ENCODE measurements at regions not wholly inside any gene's neighbourhood (a gene's known extent, or its start where the extent isn't known, plus 50 kb on each side); places are given as distances from the start of the nearest gene placed in this dataset.

- no peaks in the 10 kb centered on the region for H3K9me3 Mint-ChIP-seq (ENCODE audit: unreplicated experiment)
- peaks cover 23% of the 10 kb centered on the region for H3K4me1 Mint-ChIP-seq (ENCODE audit: unreplicated experiment)
- no peak for DNase-seq (ENCODE audit: extremely low spot score, unreplicated experiment)
- no peak overlapping the region for H3K4me3 Mint-ChIP-seq (ENCODE audit: unreplicated experiment)
- no peak overlapping the region for H3K27ac Mint-ChIP-seq (ENCODE audit: unreplicated experiment)
- no peaks in the 10 kb centered on the region for H3K36me3 Mint-ChIP-seq (ENCODE audit: unreplicated experiment)
- H3K27me3 Mint-ChIP-seq (ENCODE audit: unreplicated experiment), result no peaks in the 10 kb centered on the region
- TF ChIP-seq CTCF (IDR thresholded peaks at IDR 0.05), result no peak
Observed at GRCh38 chr3:159455741-159456181, 532.9 kb upstream of the IL12A start.

- Mint-ChIP-seq H3K27me3 (ENCODE audit: unreplicated experiment) (no peaks in the 10 kb centered on the region), H3K9me3 (ENCODE audit: unreplicated experiment) (no peaks in the 10 kb centered on the region), H3K36me3 (ENCODE audit: unreplicated experiment) (no peaks in the 10 kb centered on the region), H3K27ac (ENCODE audit: unreplicated experiment) (no peak overlapping the region), H3K4me1 (ENCODE audit: unreplicated experiment) (peaks cover 17% of the 10 kb centered on the region), H3K4me3 (ENCODE audit: unreplicated experiment) (no peak overlapping the region)
- TF ChIP-seq CTCF (IDR thresholded peaks at IDR 0.05), result no peak
- DNase-seq (ENCODE audit: extremely low spot score, unreplicated experiment), result no peak
Observed at GRCh38 chr3:159458010-159458409, 530.6 kb upstream of the IL12A start.

- peaks cover 17% of the 10 kb centered on the region for H3K4me1 Mint-ChIP-seq (ENCODE audit: unreplicated experiment)
Observed at GRCh38 chr3:159458982-159459381, 529.7 kb upstream of the IL12A start.

GRCh38 chr3:159472611-159473010 lies 516.0 kb upstream of the IL12A start:
- TF ChIP-seq CTCF (IDR thresholded peaks at IDR 0.05), result no peak
- Mint-ChIP-seq H3K4me3 (ENCODE audit: unreplicated experiment) (no peak overlapping the region), H3K9me3 (ENCODE audit: unreplicated experiment) (peaks cover 6% of the 10 kb centered on the region), H3K27me3 (ENCODE audit: unreplicated experiment) (peaks cover 13% of the 10 kb centered on the region), H3K4me1 (ENCODE audit: unreplicated experiment) (no peaks in the 10 kb centered on the region), H3K27ac (ENCODE audit: unreplicated experiment) (no peak overlapping the region), H3K36me3 (ENCODE audit: unreplicated experiment) (no peaks in the 10 kb centered on the region)
- DNase-seq (ENCODE audit: extremely low spot score, unreplicated experiment), result no peak

More at GRCh38 chr3:159458982-159459381, 529.7 kb upstream of the IL12A start:
- Mint-ChIP-seq H3K4me3 (ENCODE audit: unreplicated experiment) (no peak overlapping the region), H3K9me3 (ENCODE audit: unreplicated experiment) (no peaks in the 10 kb centered on the region), H3K27me3 (ENCODE audit: unreplicated experiment) (no peaks in the 10 kb centered on the region), H3K27ac (ENCODE audit: unreplicated experiment) (no peak overlapping the region), H3K36me3 (ENCODE audit: unreplicated experiment) (no peaks in the 10 kb centered on the region)
- no peak for DNase-seq (ENCODE audit: extremely low spot score, unreplicated experiment)
- no peak for TF ChIP-seq CTCF (IDR thresholded peaks at IDR 0.05)

- DNase-seq (ENCODE audit: extremely low spot score, unreplicated experiment), result no peak
- Mint-ChIP-seq H3K9me3 (ENCODE audit: unreplicated experiment) (peaks cover 8% of the 10 kb centered on the region), H3K4me3 (ENCODE audit: unreplicated experiment) (no peak overlapping the region), H3K4me1 (ENCODE audit: unreplicated experiment) (no peaks in the 10 kb centered on the region), H3K27ac (ENCODE audit: unreplicated experiment) (no peak overlapping the region), H3K27me3 (ENCODE audit: unreplicated experiment) (peaks cover 14% of the 10 kb centered on the region), H3K36me3 (ENCODE audit: unreplicated experiment) (no peaks in the 10 kb centered on the region)
- no peak for TF ChIP-seq CTCF (IDR thresholded peaks at IDR 0.05)
Observed at GRCh38 chr3:159473206-159473605, 515.4 kb upstream of the IL12A start.
